ENCODE measurements at regions not wholly inside any gene's neighbourhood (a gene's known extent, or its start where the extent isn't known, plus 50 kb on each side); places are given as distances from the start of the nearest gene placed in this dataset.
"Not testable (repeated sequence)": the region's sequence is repeated elsewhere in the genome, so short reads cannot be mapped to it uniquely, and the experiment has no call there.

DNA sequence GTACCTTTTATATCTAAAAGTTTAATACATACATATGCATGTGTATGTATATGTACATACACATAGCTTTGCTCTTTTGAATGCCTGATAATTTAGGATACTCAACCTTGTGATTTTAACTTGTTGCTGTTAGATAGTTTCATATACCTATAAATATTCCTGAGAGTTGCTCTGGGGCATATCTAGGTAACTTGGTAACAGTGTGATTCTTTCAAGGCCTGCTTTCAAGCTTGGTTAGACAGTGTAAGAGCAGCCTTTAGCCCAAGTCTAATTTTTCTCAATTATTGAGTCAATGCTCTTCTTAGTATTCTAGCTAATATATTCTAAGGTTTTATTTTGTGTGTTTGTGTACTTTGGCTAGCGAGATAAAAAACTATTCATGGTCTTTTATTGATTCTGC lies 762.1 kb upstream of the MIR17HG start:
- H3K4me1 Mint-ChIP-seq: no peaks in the 10 kb centered on the region
- H3K27ac Mint-ChIP-seq: no peak overlapping the region
- no peak for ATAC-seq
- no peak for DNase-seq
- H3K36me3 Mint-ChIP-seq: no peaks in the 10 kb centered on the region
- H3K4me3 Mint-ChIP-seq: no peak overlapping the region
- no peaks in the 10 kb centered on the region for H3K27me3 Mint-ChIP-seq
- H3K9me3 Mint-ChIP-seq (ENCODE audit: low read depth): peaks cover 2% of the 10 kb centered on the region
- CTCF ChIA-PET: no interaction called here

GRCh38 chr13:90591260-90591926 lies 756.1 kb upstream of the MIR17HG start:
- Mint-ChIP-seq H3K27ac (no peak overlapping the region), H3K36me3 (no peaks in the 10 kb centered on the region), H3K4me3 (no peak overlapping the region), H3K4me1 (no peaks in the 10 kb centered on the region), H3K9me3 (ENCODE audit: low read depth) (peaks cover 3% of the 10 kb centered on the region), H3K27me3 (no peaks in the 10 kb centered on the region)
- ATAC-seq (no peak), DNase-seq (no peak)
- CTCF ChIA-PET: no interaction called here

DNA sequence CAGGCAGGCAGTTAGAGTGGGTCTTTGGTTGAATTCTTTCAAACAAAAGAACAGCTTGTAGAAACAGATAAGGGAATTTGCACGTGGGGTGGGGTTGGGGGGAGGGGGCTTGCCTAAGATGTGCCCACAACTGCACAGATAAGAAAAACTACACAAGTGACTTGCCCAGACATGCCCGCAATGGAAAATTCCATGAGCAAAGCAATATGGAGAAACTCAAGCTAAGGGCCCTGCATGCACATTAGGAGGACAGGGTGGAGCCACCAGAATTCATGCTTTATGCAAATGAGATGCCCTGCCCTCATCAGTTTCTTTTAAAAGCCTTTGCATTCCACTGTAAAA lies 755.6 kb upstream of the MIR17HG start:
- Mint-ChIP-seq H3K4me3 (no peak overlapping the region), H3K4me1 (no peaks in the 10 kb centered on the region), H3K36me3 (no peaks in the 10 kb centered on the region), H3K27me3 (no peaks in the 10 kb centered on the region), H3K27ac (no peak overlapping the region), H3K9me3 (ENCODE audit: low read depth) (peaks cover 3% of the 10 kb centered on the region)
- no peak for DNase-seq
- CTCF ChIA-PET: no interaction called here
- ATAC-seq: no peak

- no peaks in the 10 kb centered on the region for H3K36me3 Mint-ChIP-seq
- no peak for ATAC-seq
- DNase-seq: no peak
- no peaks in the 10 kb centered on the region for H3K4me1 Mint-ChIP-seq
- no peaks in the 10 kb centered on the region for H3K27me3 Mint-ChIP-seq
- no peak overlapping the region for H3K27ac Mint-ChIP-seq
- H3K4me3 Mint-ChIP-seq: no peak overlapping the region
- peaks cover 3% of the 10 kb centered on the region for H3K9me3 Mint-ChIP-seq (ENCODE audit: low read depth)
- CTCF ChIA-PET: no interaction called here
Observed at GRCh38 chr13:90592943-90593342, 754.5 kb upstream of the MIR17HG start.

DNA sequence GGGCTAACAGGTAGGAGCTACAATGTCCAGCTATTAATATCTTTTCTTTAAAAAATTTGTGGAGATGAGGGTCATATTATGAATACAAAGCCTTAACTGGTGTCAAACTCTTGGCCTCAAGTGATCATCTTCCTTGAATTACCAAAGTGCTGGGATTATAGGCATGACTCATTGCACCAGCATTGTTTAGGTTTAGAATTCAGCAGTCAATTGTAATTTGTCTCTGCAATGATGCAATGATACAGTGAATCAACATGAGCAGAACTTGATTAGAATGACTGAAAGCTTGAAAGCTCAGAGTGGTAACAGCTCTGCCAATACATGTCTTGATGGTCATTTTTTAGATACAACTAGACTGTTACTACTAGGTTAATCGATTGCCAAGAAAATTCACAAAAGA lies 752.8 kb upstream of the MIR17HG start:
- no peak overlapping the region for H3K27ac Mint-ChIP-seq
- no peaks in the 10 kb centered on the region for H3K4me1 Mint-ChIP-seq
- DNase-seq (no peak), ATAC-seq (no peak)
- CTCF ChIA-PET: no interaction called here
- H3K9me3 Mint-ChIP-seq (ENCODE audit: low read depth): peaks cover 3% of the 10 kb centered on the region
- H3K27me3 Mint-ChIP-seq: no peaks in the 10 kb centered on the region
- no peak overlapping the region for H3K4me3 Mint-ChIP-seq
- no peaks in the 10 kb centered on the region for H3K36me3 Mint-ChIP-seq

DNA sequence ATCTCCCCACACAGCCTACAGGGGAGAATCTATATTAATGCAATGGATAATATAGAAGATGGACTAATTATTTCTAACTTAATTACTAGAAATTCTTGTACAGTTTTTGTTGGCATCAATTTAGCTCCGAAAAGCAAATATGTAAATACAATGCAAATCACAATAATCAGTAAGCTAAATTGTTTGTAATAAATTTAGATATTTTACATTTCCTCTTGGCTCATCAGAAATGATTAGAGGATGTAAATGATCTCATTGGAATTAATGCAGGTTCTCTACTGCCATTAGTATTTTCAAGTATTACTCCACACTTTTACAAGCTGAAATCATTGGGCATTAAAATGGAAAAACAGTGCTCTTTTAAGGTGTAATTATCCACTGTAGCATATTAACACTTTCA lies 741.8 kb upstream of the MIR17HG start:
- CTCF ChIA-PET: no interaction called here
- Mint-ChIP-seq H3K4me1 (no peaks in the 10 kb centered on the region), H3K9me3 (ENCODE audit: low read depth) (no peaks in the 10 kb centered on the region), H3K27ac (no peak overlapping the region), H3K36me3 (no peaks in the 10 kb centered on the region), H3K27me3 (no peaks in the 10 kb centered on the region), H3K4me3 (no peak overlapping the region)
- DNase-seq: no peak
- no peak for ATAC-seq

- ATAC-seq; H3K27ac Mint-ChIP-seq; H3K36me3 Mint-ChIP-seq; DNase-seq; H3K4me3 Mint-ChIP-seq; CTCF ChIA-PET; H3K4me1 Mint-ChIP-seq; H3K27me3 Mint-ChIP-seq; H3K9me3 Mint-ChIP-seq (ENCODE audit: low read depth): not testable (repeated sequence)
Observed at GRCh38 chr13:90606921-90607320, 740.6 kb upstream of the MIR17HG start.

DNA sequence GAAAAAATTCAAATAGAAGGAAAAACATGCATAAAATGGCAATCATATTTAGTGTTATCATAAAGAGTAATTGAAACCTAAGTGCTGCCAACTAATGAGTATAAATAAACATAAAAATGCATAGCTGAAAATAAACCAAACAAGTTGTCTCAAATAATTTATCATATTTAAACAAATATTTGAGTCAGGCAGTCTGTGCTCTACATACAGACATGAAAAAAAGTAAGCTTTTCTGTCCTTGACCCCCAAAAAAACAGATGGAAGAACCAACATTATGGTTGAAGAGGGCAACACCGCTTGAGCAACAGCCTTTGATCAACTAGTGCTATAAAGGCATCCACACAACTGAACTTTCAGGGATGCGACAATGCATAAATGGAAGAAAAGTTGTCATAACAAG lies 735.1 kb upstream of the MIR17HG start:
- DNase-seq: no peak
- H3K4me1 Mint-ChIP-seq: no peaks in the 10 kb centered on the region
- H3K9me3 Mint-ChIP-seq (ENCODE audit: low read depth): peaks cover 5% of the 10 kb centered on the region
- H3K27me3 Mint-ChIP-seq: no peaks in the 10 kb centered on the region
- H3K36me3 Mint-ChIP-seq: no peaks in the 10 kb centered on the region
- ATAC-seq: no peak
- no peak overlapping the region for H3K27ac Mint-ChIP-seq
- CTCF ChIA-PET: no interaction called here
- no peak overlapping the region for H3K4me3 Mint-ChIP-seq

- Mint-ChIP-seq H3K27me3 (no peaks in the 10 kb centered on the region), H3K4me1 (no peaks in the 10 kb centered on the region), H3K36me3 (no peaks in the 10 kb centered on the region), H3K27ac (no peak overlapping the region), H3K4me3 (no peak overlapping the region), H3K9me3 (ENCODE audit: low read depth) (peaks cover 7% of the 10 kb centered on the region)
- CTCF ChIA-PET: no interaction called here
- ATAC-seq (no peak), DNase-seq (no peak)
Observed at GRCh38 chr13:90613076-90613795, 734.3 kb upstream of the MIR17HG start.

DNA sequence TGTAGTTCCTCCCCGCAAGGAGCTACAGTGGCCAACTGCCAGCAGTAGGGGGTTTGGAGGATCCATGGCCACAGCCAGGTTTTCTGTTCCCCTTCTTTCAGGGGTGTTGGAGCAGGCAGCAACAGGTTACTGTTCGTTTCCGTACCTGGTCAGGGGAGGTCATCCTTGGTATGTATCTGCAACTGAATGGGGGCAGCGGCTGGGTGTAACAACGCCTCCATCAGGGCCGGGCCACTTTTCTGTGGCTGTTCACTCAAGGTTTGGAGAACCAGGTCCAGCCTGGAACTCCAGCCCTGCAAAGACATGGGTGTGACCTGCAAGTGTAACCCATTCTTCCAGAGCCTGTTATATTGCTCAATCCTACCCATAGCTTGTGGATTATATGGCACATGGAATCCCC lies 732.3 kb upstream of the MIR17HG start:
- ATAC-seq (no peak), DNase-seq (no peak)
- Mint-ChIP-seq H3K4me3 (no peak overlapping the region), H3K9me3 (ENCODE audit: low read depth) (peaks cover 7% of the 10 kb centered on the region), H3K4me1 (no peaks in the 10 kb centered on the region), H3K36me3 (no peaks in the 10 kb centered on the region), H3K27me3 (no peaks in the 10 kb centered on the region), H3K27ac (no peak overlapping the region)
- CTCF ChIA-PET: no interaction called here

- Mint-ChIP-seq H3K36me3 (no peaks in the 10 kb centered on the region), H3K27me3 (no peaks in the 10 kb centered on the region), H3K4me3 (no peak overlapping the region), H3K4me1 (no peaks in the 10 kb centered on the region), H3K27ac (no peak overlapping the region), H3K9me3 (ENCODE audit: low read depth) (peaks cover 7% of the 10 kb centered on the region)
- DNase-seq: no peak
- CTCF ChIA-PET: no interaction called here
- ATAC-seq: no peak
Observed at GRCh38 chr13:90615767-90616166, 731.7 kb upstream of the MIR17HG start.

- peaks cover 7% of the 10 kb centered on the region for H3K9me3 Mint-ChIP-seq (ENCODE audit: low read depth)
- H3K27me3 Mint-ChIP-seq: no peaks in the 10 kb centered on the region
- no peaks in the 10 kb centered on the region for H3K4me1 Mint-ChIP-seq
- H3K36me3 Mint-ChIP-seq: no peaks in the 10 kb centered on the region
- CTCF ChIA-PET: no interaction called here
- no peak overlapping the region for H3K4me3 Mint-ChIP-seq
- ATAC-seq: no peak
- no peak overlapping the region for H3K27ac Mint-ChIP-seq
- no peak for DNase-seq
Observed at GRCh38 chr13:90618133-90618532, 729.4 kb upstream of the MIR17HG start.

DNA sequence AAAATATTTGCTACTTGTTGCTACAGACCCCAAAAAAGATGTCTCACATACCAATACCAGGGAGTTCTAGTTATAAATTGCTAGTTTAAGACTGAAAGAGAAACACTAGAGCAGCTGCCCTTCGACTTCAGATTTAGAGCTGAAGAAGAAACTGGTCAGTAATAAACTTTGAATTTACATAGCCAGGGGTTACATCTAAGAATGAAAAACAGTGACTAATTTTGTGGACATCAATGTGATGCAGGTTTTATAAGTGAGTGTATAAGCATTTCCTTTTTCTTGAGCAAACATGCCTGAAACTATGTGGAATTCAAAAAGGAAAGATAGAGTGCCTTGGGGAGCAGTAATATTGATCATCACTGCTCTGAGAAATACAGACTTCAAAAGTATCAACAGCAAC lies 724.9 kb upstream of the MIR17HG start:
- Mint-ChIP-seq H3K9me3 (ENCODE audit: low read depth) (peaks cover 3% of the 10 kb centered on the region), H3K36me3 (no peaks in the 10 kb centered on the region), H3K27ac (no peak overlapping the region), H3K27me3 (no peaks in the 10 kb centered on the region), H3K4me1 (no peaks in the 10 kb centered on the region), H3K4me3 (no peak overlapping the region)
- CTCF ChIA-PET: no interaction called here
- DNase-seq (no peak), ATAC-seq (no peak)

GRCh38 chr13:90623318-90624011 lies 724.0 kb upstream of the MIR17HG start:
- Mint-ChIP-seq H3K4me1 (no peaks in the 10 kb centered on the region), H3K4me3 (no peak overlapping the region), H3K27ac (no peak overlapping the region), H3K36me3 (no peaks in the 10 kb centered on the region), H3K9me3 (ENCODE audit: low read depth) (peaks cover 1% of the 10 kb centered on the region), H3K27me3 (no peaks in the 10 kb centered on the region)
- DNase-seq: no peak
- no peak for ATAC-seq
- CTCF ChIA-PET: no interaction called here

All from activated CD8-positive, alpha-beta memory T cell treated with anti-CD3 and anti-CD28 coated beads, Interleukin-2, amount 10 ng/mL, durations not matched to agents 7 days and 5 days (primary cell).